ENCODE measurements at regions not wholly inside any gene's neighbourhood (a gene's known extent, or its start where the extent isn't known, plus 50 kb on each side); places are given as distances from the start of the nearest gene placed in this dataset.

DNA sequence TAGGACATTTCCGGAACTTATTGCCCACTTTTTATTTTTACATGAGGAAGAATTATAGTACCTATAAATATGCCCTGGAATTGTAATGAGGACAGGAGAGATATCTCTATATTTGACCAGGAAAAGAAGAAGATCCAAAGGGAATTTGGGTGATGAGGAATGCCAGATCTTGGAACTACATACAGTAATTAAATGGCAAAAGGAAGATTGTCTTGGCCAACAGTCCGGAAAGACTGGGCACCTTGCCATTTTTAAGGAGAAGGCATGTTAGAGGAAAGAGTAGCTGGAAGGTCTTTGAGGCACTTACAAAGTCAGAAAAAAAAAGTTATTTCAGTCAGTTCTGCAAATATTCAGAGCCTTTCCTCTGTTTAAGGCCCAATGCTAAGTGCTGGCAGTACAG, 616.4 kb downstream of the MED13L start (continued):
- TF ChIP-seq, protein P1, sequence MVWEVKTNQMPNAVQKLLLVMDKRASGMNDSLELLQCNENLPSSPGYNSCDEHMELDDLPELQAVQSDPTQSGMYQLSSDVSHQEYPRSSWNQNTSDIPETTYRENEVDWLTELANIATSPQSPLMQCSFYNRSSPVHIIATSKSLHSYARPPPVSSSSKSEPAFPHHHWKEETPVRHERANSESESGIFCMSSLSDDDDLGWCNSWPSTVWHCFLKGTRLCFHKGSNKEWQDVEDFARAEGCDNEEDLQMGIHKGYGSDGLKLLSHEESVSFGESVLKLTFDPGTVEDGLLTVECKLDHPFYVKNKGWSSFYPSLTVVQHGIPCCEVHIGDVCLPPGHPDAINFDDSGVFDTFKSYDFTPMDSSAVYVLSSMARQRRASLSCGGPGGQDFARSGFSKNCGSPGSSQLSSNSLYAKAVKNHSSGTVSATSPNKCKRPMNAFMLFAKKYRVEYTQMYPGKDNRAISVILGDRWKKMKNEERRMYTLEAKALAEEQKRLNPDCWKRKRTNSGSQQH (CRISPR knock-in tag; IDR thresholded peaks at IDR 0.05): no peak
- TF ChIP-seq GATA2 (CRISPR knock-in tag; IDR thresholded peaks at IDR 0.05) (no peak), SUPT5H (IDR thresholded peaks at IDR 0.05) (no peak)

GRCh38 chr12:115660211-115660805, 617.2 kb downstream of the MED13L start:
- TF ChIP-seq RBBP5 (IDR thresholded peaks at IDR 0.05; ENCODE audit: borderline replicate concordance, insufficient read depth, low read length, poor library complexity, severe bottlenecking): no peak
- TF ChIP-seq, protein P2, sequence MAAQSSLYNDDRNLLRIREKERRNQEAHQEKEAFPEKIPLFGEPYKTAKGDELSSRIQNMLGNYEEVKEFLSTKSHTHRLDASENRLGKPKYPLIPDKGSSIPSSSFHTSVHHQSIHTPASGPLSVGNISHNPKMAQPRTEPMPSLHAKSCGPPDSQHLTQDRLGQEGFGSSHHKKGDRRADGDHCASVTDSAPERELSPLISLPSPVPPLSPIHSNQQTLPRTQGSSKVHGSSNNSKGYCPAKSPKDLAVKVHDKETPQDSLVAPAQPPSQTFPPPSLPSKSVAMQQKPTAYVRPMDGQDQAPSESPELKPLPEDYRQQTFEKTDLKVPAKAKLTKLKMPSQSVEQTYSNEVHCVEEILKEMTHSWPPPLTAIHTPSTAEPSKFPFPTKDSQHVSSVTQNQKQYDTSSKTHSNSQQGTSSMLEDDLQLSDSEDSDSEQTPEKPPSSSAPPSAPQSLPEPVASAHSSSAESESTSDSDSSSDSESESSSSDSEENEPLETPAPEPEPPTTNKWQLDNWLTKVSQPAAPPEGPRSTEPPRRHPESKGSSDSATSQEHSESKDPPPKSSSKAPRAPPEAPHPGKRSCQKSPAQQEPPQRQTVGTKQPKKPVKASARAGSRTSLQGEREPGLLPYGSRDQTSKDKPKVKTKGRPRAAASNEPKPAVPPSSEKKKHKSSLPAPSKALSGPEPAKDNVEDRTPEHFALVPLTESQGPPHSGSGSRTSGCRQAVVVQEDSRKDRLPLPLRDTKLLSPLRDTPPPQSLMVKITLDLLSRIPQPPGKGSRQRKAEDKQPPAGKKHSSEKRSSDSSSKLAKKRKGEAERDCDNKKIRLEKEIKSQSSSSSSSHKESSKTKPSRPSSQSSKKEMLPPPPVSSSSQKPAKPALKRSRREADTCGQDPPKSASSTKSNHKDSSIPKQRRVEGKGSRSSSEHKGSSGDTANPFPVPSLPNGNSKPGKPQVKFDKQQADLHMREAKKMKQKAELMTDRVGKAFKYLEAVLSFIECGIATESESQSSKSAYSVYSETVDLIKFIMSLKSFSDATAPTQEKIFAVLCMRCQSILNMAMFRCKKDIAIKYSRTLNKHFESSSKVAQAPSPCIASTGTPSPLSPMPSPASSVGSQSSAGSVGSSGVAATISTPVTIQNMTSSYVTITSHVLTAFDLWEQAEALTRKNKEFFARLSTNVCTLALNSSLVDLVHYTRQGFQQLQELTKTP (IDR thresholded peaks at IDR 0.05; ENCODE audit: low read depth in 1 of 2, partially characterized antibody in 2 of 2): no peak
- no peak for TF ChIP-seq SMAD4 (CRISPR knock-in tag; conservative IDR thresholded peaks at IDR 0.05)
- TF ChIP-seq ZBTB7A (IDR thresholded peaks at IDR 0.05; ENCODE audit: borderline replicate concordance, control insufficient read depth, low read depth, low read length): no peak
- no peak for TF ChIP-seq NR2C2 (CRISPR knock-in tag; IDR thresholded peaks at IDR 0.05)
- TF ChIP-seq NR2C2 (tag; IDR thresholded peaks at IDR 0.05): peak; percentile 49
- TF ChIP-seq NR2C1 (IDR thresholded peaks at IDR 0.05): no peak
- peak; percentile 54 for TF ChIP-seq NR2C1 (tag; IDR thresholded peaks at IDR 0.05)
- TF ChIP-seq MAZ (CRISPR knock-in tag; conservative IDR thresholded peaks at IDR 0.05 in 1 of 2, IDR thresholded peaks at IDR 0.05 in 1 of 2): no peak
- TF ChIP-seq CBX1 (IDR thresholded peaks at IDR 0.05; ENCODE audit: low read depth): no peak
- no peak for TF ChIP-seq CBFA2T3 (IDR thresholded peaks at IDR 0.05)
- ChIA-PET CTCF (ENCODE audit: low intra/inter-chr PET ratio) (no interaction called here), POLR2A (no interaction called here)
- Histone ChIP-seq H3K4me1 (replicated peaks in 1 of 2; ENCODE audit: control insufficient read depth in 2 of 2, insufficient read depth in 2 of 2, low read length in 2 of 2) (no peaks in the 10 kb centered on the region), H3K36me3 (ENCODE audit: control insufficient read depth, insufficient read depth, low read length) (no peaks in the 10 kb centered on the region), H2AFZ (ENCODE audit: low read depth, low read length) (no peak overlapping the region), H3K27ac (ENCODE audit: extremely low read depth, low read depth, low read length) (no peak overlapping the region), H3K9ac (ENCODE audit: insufficient read depth in 1 of 2, low read depth in 2 of 2, low read length in 2 of 2) (no peak overlapping the region), H3K79me2 (ENCODE audit: control insufficient read depth, insufficient read depth, low read length) (no peaks in the 10 kb centered on the region), H3K27me3 (ENCODE audit: control insufficient read depth in 2 of 2, insufficient read depth in 2 of 2, low read length in 2 of 2) (no peaks in the 10 kb centered on the region), H3K4me2 (ENCODE audit: insufficient read depth, low read length) (no peak overlapping the region), H3K9me1 (ENCODE audit: control insufficient read depth, insufficient read depth, low read length) (no peaks in the 10 kb centered on the region), H4K20me1 (replicated peaks; ENCODE audit: control insufficient read depth, insufficient read depth, low read length) (no peaks in the 10 kb centered on the region), H3K4me3 (no peak overlapping the region), H3K9me3 (replicated peaks; ENCODE audit: control insufficient read depth, insufficient read depth, low read depth, low read length) (no peaks in the 10 kb centered on the region)
- FAIRE-seq (no peak), ATAC-seq (no peak), DNase-seq (ENCODE audit: extremely low read depth in 1 of 4, low spot score in 3 of 4) (no peak)
- intact Hi-C loops (cut with micrococcal nuclease) (no loop called here), in situ Hi-C loops (cut with MboI) (no loop called here)
- WGBS (ENCODE audit: insufficient coverage, low coverage, missing lambda C conversion rate): 2% methylated on average over 10 of the region's 10 CpGs
- no TSS peak for BruUV-seq (replicated peaks)

All from K562 (cell line).